ENCODE measurements at regions not wholly inside any gene's neighbourhood (a gene's known extent, or its start where the extent isn't known, plus 50 kb on each side); places are given as distances from the start of the nearest gene placed in this dataset.

- no peak for DNase-seq (ENCODE audit: low spot score)
These were observed 831.5 kb downstream of the TBC1D22A start for GRCh38 chr22:47593911-47594311.

GRCh38 chr22:47593291-47593690 is 830.8 kb downstream of the TBC1D22A start:
- DNase-seq (ENCODE audit: low spot score), result no peak

- no peak for DNase-seq (ENCODE audit: low spot score)
These were observed 830.3 kb downstream of the TBC1D22A start for GRCh38 chr22:47592791-47593190.

DNA sequence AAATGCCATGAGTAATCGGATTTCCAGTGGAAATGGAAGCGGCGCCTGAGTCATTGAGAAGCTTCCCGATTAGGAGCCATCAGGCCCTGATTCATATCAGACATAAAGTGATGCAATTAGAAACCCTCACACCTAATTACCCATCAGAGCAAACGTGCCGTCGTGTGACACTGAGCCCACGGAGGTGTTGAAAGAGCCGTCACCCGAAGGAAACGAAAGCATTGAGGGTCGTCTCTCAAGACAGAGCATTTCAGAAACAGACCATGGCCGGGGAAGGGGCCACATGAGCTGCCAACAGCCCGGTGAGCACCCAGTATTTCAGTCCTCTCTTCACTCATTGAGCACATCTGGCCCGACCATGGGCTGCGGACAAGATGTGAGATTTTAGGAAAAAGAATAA is 829.3 kb downstream of the TBC1D22A start:
- DNase-seq (ENCODE audit: low spot score), result no peak

DNA sequence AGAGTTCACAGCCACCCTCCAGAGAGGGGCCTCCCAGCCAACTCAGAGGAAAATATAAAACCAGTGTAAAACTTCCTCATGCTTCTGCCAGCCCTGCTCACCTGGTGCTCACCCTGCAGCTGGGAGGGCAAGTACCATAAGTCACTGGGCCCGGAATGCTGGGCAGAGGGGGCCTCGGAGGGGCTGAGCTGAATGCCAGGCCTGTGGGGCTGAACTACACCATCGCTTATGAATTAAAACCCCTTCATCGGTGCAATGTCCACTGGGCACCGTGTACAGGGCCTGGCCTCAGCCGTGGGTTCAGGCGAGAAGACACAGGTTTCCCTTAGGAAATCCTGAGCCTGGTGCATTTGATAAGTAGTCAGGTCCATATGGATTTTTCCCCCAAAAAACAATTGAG is 828.6 kb downstream of the TBC1D22A start:
- DNase-seq (ENCODE audit: low spot score), result no peak

GRCh38 chr22:47589271-47590250 is 827.1 kb downstream of the TBC1D22A start:
- DNase-seq (ENCODE audit: low spot score), result no peak

- DNase-seq (ENCODE audit: low spot score), result no peak
These were observed 826.1 kb downstream of the TBC1D22A start for GRCh38 chr22:47588578-47588960.

GRCh38 chr22:47587861-47588577 is 825.6 kb downstream of the TBC1D22A start:
- DNase-seq (ENCODE audit: low spot score), result no peak

DNA sequence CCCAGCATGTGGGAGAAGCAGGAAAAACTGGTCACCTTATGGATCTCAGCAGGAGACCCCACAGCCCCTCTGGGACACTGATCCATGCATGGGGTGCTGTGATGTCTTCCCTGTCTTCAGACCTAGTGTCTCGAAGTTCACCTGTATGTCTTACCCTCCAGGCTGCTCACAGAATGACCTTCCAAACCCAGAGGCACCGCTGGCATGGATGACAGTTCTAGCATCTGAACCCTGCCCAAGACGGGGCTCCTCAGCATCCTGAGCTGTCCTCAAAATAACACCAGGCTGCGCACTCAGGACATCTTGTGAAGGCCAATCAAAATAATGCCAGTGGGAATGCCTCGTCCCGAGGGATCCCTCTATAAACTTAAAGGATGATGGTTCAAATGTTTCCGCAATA is 824.9 kb downstream of the TBC1D22A start:
- no peak for DNase-seq (ENCODE audit: low spot score)

DNA sequence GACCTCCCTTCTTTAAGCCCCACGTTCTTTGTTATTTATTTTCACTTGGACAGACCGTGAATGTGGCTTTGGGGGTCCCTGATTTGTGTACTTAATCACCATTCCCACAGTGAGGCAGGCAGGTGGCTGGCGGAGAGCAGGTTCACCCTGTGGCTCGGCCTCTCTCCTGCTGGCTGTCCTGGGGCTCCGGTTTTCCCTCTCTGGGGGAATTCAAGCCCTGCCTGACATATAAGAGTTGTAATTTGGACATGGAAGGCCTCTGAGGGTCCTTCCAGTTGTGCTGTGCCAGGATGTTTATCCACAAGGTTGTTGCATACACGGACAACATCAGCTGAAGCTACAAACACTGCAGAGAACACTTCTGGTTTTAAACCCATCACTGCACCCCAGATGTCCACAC is 824.5 kb downstream of the TBC1D22A start:
- no peak for DNase-seq (ENCODE audit: low spot score)

DNA sequence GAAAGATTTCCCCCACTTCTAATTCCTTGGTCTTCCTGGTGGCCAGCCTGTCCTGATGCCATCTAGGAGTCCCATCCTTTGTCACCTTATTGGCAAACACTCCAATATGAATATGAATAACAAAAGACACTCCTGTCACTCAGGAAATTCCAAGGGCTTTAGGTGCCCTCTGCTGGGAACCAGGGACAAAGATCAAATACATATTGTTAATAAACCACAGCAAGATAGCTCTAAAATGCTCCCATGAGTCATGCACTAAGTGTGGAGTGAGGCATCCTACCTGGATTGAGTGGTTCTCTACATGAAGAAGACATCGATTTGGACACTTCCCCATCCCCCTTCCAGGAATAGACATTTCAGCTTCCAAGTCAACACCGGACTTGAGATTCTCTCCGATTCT is 823.6 kb downstream of the TBC1D22A start:
- DNase-seq (ENCODE audit: low spot score), result no peak

- DNase-seq (ENCODE audit: low spot score), result no peak
These were observed 821.6 kb downstream of the TBC1D22A start for GRCh38 chr22:47583959-47584562.

DNA sequence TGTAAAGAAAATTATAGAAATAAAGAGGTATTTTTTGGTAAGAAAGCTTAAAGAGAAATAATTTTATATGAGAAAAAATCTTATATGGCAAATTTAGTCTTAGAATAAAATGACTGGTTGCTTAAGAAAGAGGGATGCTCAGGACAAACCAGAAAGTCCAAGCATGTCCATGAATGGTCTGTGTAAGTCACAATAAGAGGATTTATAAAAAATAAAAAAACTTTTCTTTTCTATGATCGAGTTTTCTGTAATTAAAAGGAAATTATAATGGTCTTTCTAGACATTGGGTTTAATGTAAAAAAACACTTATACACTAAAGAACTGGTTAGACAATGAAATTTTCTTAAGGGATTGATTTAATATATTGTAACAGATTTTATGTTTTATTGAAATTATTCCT is 819.6 kb downstream of the TBC1D22A start:
- no peak for DNase-seq (ENCODE audit: low spot score)

DNA sequence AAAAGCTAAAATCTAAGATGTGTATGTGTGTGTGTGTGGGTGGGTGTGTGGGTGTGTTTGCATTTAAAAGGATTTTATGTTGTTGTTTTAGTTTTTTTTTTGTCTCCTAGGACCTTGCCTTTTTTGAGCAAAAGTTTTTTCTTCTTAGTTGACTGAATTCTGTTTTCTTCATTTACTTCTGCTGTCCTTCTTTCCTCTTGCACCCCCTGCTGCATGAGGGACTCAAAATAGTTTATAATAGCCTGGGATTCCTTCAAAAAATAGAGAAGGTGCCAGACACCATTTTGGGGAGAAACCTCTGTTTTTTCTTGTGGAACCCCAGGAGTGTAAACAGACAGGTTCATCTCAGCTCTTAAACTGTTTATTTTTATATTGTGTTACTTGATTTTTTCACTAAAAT is 817.7 kb downstream of the TBC1D22A start:
- DNase-seq (ENCODE audit: low spot score), result no peak

GRCh38 chr22:47576908-47577307 is 814.5 kb downstream of the TBC1D22A start:
- DNase-seq (ENCODE audit: low spot score), result no peak

- no peak for DNase-seq (ENCODE audit: low spot score)
These were observed 812.8 kb downstream of the TBC1D22A start for GRCh38 chr22:47575291-47575690.

DNA sequence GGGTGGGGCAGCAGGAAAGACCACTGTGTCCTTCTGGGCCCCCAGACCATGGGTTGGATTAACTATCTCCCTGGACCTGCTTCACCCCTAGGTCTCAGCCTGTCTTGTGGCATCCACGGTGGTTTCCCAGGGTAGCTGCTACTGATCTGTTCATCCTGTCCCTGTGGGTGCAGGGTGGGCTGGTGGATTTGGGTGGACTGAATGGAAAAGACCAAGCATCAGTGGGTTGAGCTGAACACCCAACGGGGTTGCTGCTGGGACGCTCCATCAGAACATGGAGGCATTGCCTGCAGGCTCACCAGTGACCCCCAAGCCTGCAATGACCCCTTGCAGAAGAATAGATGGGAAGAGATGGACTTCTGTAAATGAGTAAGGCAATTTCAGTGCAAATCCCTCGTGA is 812.1 kb downstream of the TBC1D22A start:
- no peak for DNase-seq (ENCODE audit: low spot score)

DNA sequence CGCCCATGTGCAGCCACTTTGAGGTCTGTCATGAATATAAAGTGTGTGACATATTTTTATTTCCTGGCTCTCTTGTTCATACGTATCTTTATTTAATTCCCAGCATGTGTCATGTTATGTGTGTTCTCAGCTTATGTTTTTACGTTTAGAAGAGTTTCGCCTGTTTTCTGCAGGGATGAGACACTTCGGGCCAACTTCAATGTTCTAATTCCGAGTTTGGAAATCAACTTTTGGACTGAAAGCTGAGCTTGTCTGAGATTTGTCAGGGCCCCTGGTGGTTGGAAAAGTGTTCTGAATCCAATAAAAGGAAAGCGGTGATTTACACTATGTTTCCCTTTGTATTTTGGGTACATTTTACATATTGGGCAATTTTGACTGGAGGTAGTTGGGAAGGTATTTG is 810.7 kb downstream of the TBC1D22A start:
- no peak for DNase-seq (ENCODE audit: low spot score)

DNA sequence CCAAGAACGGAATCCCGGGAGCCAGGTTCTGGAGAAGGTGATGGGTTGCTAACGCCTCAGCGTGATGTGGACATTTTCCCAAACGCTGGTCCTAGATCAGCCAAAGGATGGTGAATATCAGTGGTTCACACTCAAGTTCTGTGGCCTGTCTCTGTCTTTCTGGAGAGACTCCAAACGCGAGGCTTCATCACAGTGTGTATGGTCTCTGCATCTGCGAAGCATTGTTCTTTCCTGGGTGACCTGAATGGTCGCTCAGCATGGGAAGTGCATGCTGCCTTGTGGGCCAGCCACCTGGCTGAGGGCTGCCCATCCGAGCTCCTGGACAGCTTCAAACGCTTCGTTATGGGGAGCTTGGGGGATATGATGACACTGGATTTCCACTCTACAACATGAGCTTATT is 810.0 kb downstream of the TBC1D22A start:
- DNase-seq (ENCODE audit: low spot score), result no peak

GRCh38 chr22:47571616-47572015 is 809.2 kb downstream of the TBC1D22A start:
- no peak for DNase-seq (ENCODE audit: low spot score)

DNA sequence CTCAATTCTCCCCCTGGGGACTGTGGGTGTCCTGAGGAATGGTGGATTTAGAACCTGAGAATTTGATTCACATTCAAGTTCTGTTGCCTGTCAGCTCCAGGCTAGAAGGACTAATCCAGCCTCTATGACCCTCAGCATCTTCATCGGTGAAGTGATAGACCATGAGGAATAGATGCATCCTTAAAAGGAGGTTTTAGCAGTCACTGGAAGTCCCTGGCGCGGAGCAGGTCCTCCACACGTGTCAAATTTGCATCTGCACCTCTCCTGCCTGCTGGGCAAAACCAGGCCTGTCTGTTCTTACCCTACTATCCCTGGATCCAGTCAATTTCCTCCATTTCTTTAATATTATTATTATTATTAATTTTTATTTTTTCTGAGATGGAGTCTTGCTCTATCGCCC is 808.4 kb downstream of the TBC1D22A start:
- DNase-seq (ENCODE audit: low spot score), result no peak

DNA sequence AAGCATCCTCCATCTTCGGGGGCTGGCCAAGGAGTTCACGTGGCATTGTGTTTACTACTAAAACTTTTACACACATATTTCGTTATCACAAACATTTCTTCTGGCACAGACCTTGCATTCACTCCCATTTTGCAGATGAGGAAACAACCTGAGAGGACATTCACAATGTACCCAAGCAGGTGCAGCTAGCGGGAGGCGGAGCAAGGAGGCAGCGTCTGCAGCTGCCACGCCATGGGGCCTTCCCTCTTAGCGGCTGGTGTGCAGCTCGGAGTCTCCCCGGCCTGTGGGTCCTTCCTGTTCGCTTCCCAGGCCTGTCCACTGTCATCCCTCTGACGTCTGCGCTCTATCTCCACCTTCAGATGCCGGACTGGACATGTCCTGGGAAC is 807.8 kb downstream of the TBC1D22A start:
- DNase-seq (ENCODE audit: low spot score), result no peak

Measured in AG08396 (cell line).